Hepatocyte (in vitro differentiated cells): ENCODE measurements at regions not wholly inside any gene's neighbourhood (a gene's known extent, or its start where the extent isn't known, plus 50 kb on each side); places are given as distances from the start of the nearest gene placed in this dataset.

ENCODE experiments used
- DNase-seq: peaks from one replicate; pipeline ENCODE4 v3.0.0-alpha.2; 2016; ENCODE audit warnings: low spot score
- H2AFZ ChIP-seq: fragments of 200-600 bp; sonication (generic); 2 replicates; pipeline ENCODE4 v1.6.0; 2016; ENCODE audit warnings: antibody characterized with exemption, mild to moderate bottlenecking
- H3K27ac ChIP-seq: fragments of 200-600 bp; sonication (generic); 2 replicates; pipeline ENCODE4 v1.5.1; 2016; ENCODE audit warnings: mild to moderate bottlenecking
- H3K27me3 ChIP-seq: fragments of 200-600 bp; sonication (generic); 2 replicates; pipeline ENCODE4 v1.6.1; 2016
- H3K36me3 ChIP-seq: fragments of 200-600 bp; sonication (generic); replicated peaks from 2 replicates; pipeline ENCODE4 v1.5.1; 2016; ENCODE audit warnings: low read depth; ENCODE audit not compliant: insufficient read depth
- H3K4me1 ChIP-seq: fragments of 200-600 bp; sonication (generic); 2 replicates; pipeline ENCODE4 v1.5.1; 2016; ENCODE audit warnings: mild to moderate bottlenecking, moderate library complexity; ENCODE audit not compliant: insufficient read depth
- H3K4me2 ChIP-seq: fragments of 200-600 bp; sonication (generic); 2 replicates; pipeline ENCODE4 v1.6.0; 2016
- H3K4me3 ChIP-seq: fragments of 200-600 bp; sonication (generic); 2 replicates; pipeline ENCODE4 v1.5.1; 2016; ENCODE audit warnings: mild to moderate bottlenecking
- H3K79me2 ChIP-seq: fragments of 200-600 bp; sonication (generic); 2 replicates; pipeline ENCODE4 v1.6.0; 2017; ENCODE audit warnings: mild to moderate bottlenecking
- H3K9me2 ChIP-seq: fragments of 200-600 bp; sonication (generic); replicated peaks from 2 replicates; pipeline ENCODE4 v1.6.0; 2017; ENCODE audit warnings: mild to moderate bottlenecking; ENCODE audit not compliant: insufficient read depth
- H3K9me3 ChIP-seq: fragments of 200-600 bp; sonication (generic); 2 replicates; pipeline ENCODE4 v1.5.1; 2016; ENCODE audit warnings: low read depth, mild to moderate bottlenecking
- H4K20me1 ChIP-seq: fragments of 200-600 bp; sonication (generic); 2 replicates; pipeline ENCODE4 v1.6.0; 2016; ENCODE audit warnings: mild to moderate bottlenecking; ENCODE audit not compliant: insufficient read depth, poor library complexity, severe bottlenecking
- CTCF ChIP-seq: fragments of 200-600 bp; sonication (generic); IDR thresholded peaks from 2 replicates; pipeline ENCODE4 v1.5.1; 2016; ENCODE audit warnings: antibody characterized with exemption, mild to moderate bottlenecking; ENCODE audit not compliant: poor library complexity
- EZH2 ChIP-seq: fragments of 200-600 bp; sonication (generic); IDR thresholded peaks from 2 replicates; pipeline ENCODE4 v1.6.1; 2016; ENCODE audit warnings: antibody characterized with exemption, mild to moderate bottlenecking, borderline replicate concordance
- EZH2phosphoT487 ChIP-seq: fragments of 200-600 bp; sonication (generic); IDR thresholded peaks from one replicate; pipeline ENCODE4 v1.6.1; 2018; ENCODE audit warnings: antibody characterized with exemption, mild to moderate bottlenecking, low read depth, moderate library complexity; ENCODE audit not compliant: unreplicated experiment, severe bottlenecking
- WGBS: methylation state at CpG from one replicate; pipeline ENCODE4 v1.1.6; 2016; ENCODE audit warnings: low lambda C conversion rate; ENCODE audit errors: missing lambda C conversion rate; 5-methylcytosine and 5-hydroxymethylcytosine counted together

GRCh38 chr6:106025655-106026054 is 60.5 kb upstream of the PRDM1 start:
- TF ChIP-seq EZH2phosphoT487: no peak
- TF ChIP-seq EZH2: no peak
- no peak for TF ChIP-seq CTCF
- Histone ChIP-seq H3K36me3 (no peaks in the 10 kb centered on the region), H3K4me3 (no peak overlapping the region), H3K79me2 (no peaks in the 10 kb centered on the region), H3K27me3 (no peaks in the 10 kb centered on the region), H3K27ac (no peak overlapping the region), H3K4me1 (no peaks in the 10 kb centered on the region), H2AFZ (no peak overlapping the region), H4K20me1 (no peaks in the 10 kb centered on the region), H3K4me2 (no peak overlapping the region), H3K9me2 (no peaks in the 10 kb centered on the region), H3K9me3 (no peaks in the 10 kb centered on the region)
- DNase-seq: no peak

GRCh38 chr6:106022801-106023200 is 63.3 kb upstream of the PRDM1 start:
- no peak overlapping the region for H3K4me2 ChIP-seq
- no peaks in the 10 kb centered on the region for H3K36me3 ChIP-seq
- DNase-seq: no peak
- TF ChIP-seq EZH2phosphoT487 (no peak), CTCF (no peak), EZH2 (no peak)
- no peaks in the 10 kb centered on the region for H3K4me1 ChIP-seq
- no peaks in the 10 kb centered on the region for H3K9me2 ChIP-seq
- no peak overlapping the region for H2AFZ ChIP-seq
- H3K4me3 ChIP-seq: no peak overlapping the region
- H3K27me3 ChIP-seq: no peaks in the 10 kb centered on the region
- H3K9me3 ChIP-seq: no peaks in the 10 kb centered on the region
- H4K20me1 ChIP-seq: no peaks in the 10 kb centered on the region
- no peaks in the 10 kb centered on the region for H3K79me2 ChIP-seq
- 88% methylated on average over 5 of the region's 5 CpGs for WGBS
- H3K27ac ChIP-seq: no peak overlapping the region

GRCh38 chr6:106017454-106017853 is 68.7 kb upstream of the PRDM1 start:
- no peaks in the 10 kb centered on the region for H3K36me3 ChIP-seq
- no peaks in the 10 kb centered on the region for H3K4me1 ChIP-seq
- peaks cover 5% of the 10 kb centered on the region for H3K27me3 ChIP-seq
- no peak for TF ChIP-seq EZH2
- no peak for TF ChIP-seq CTCF
- TF ChIP-seq EZH2phosphoT487: no peak
- H3K4me3 ChIP-seq: no peak overlapping the region
- 91% methylated on average over 5 of the region's 5 CpGs for WGBS
- no peak overlapping the region for H2AFZ ChIP-seq
- H3K9me2 ChIP-seq: no peaks in the 10 kb centered on the region
- DNase-seq: no peak
- H3K4me2 ChIP-seq: no peak overlapping the region
- H3K9me3 ChIP-seq: no peaks in the 10 kb centered on the region
- H3K79me2 ChIP-seq: no peaks in the 10 kb centered on the region
- H3K27ac ChIP-seq: no peak overlapping the region
- no peaks in the 10 kb centered on the region for H4K20me1 ChIP-seq

- Histone ChIP-seq H3K4me1 (no peaks in the 10 kb centered on the region), H3K4me3 (no peak overlapping the region), H3K4me2 (no peak overlapping the region), H2AFZ (no peak overlapping the region), H3K9me2 (no peaks in the 10 kb centered on the region), H3K9me3 (no peaks in the 10 kb centered on the region), H4K20me1 (no peaks in the 10 kb centered on the region), H3K79me2 (no peaks in the 10 kb centered on the region), H3K27me3 (peaks cover 5% of the 10 kb centered on the region), H3K36me3 (no peaks in the 10 kb centered on the region), H3K27ac (no peak overlapping the region)
- no peak for DNase-seq
- WGBS: 32% methylated on average over 2 of the region's 2 CpGs
- TF ChIP-seq EZH2 (no peak), CTCF (no peak)
Measured at GRCh38 chr6:106014955-106015354, 71.2 kb upstream of the PRDM1 start.
